Keratinocyte (primary cell): ENCODE measurements at regions not wholly inside any gene's neighbourhood (a gene's known extent, or its start where the extent isn't known, plus 50 kb on each side); places are given as distances from the start of the nearest gene placed in this dataset.

Source experiments
- DNase-seq: peaks from one replicate; pipeline ENCODE4 v3.0.0-alpha.2; 2011; ENCODE audit warnings: low read depth, missing footprints, low spot score
- FAIRE-seq: peaks from 2 replicates; lab custom pipeline; 2011; peaks lifted over from hg19 to GRCh38; lab: Jason Lieb, UNC
- H2AFZ ChIP-seq: 2 replicates; pipeline ENCODE4 v1.6.0; 2012; ENCODE audit warnings: low read length, control low read depth, inconsistent platforms; ENCODE audit not compliant: control insufficient read depth
- H3K27ac ChIP-seq: 2 replicates; pipeline ENCODE4 v1.5.1; 2011; ENCODE audit warnings: low read length; ENCODE audit not compliant: control insufficient read depth, insufficient read depth
- H3K27me3 ChIP-seq: 3 replicates; pipeline ENCODE4 v1.6.0; 2011; ENCODE audit warnings: low read length; ENCODE audit not compliant: control insufficient read depth, insufficient read depth; ENCODE audit errors: extremely low read depth
- H3K36me3 ChIP-seq, 2 experiments: 2 replicates in 1 of 2; 3 replicates in 1 of 2; pipeline ENCODE4 v1.5.1; 2011; ENCODE audit warnings: low read length in 2 of 2, mild to moderate bottlenecking in 1 of 2; ENCODE audit not compliant: control insufficient read depth in 2 of 2, insufficient read depth in 2 of 2; ENCODE audit errors: extremely low read depth in 1 of 2
- H3K4me1 ChIP-seq: 3 replicates; pipeline ENCODE4 v1.5.1; 2011; ENCODE audit warnings: low read length; ENCODE audit not compliant: control insufficient read depth, insufficient read depth; ENCODE audit errors: extremely low read depth
- H3K4me2 ChIP-seq: 3 replicates; pipeline ENCODE4 v1.6.0; 2011; ENCODE audit warnings: low read depth, low read length; ENCODE audit not compliant: control insufficient read depth, insufficient read depth; ENCODE audit errors: extremely low read depth
- H3K4me3 ChIP-seq, 3 experiments: fragments of 200-600 bp in 1 of 3; sonication (generic) in 1 of 3; 2 replicates in 2 of 3; 3 replicates in 1 of 3; pipeline ENCODE4 v1.5.1; 2011 to 2016; ENCODE audit warnings: low read length in 3 of 3, mild to moderate bottlenecking in 3 of 3, control low read depth in 2 of 3, inconsistent platforms in 1 of 3, low read depth in 1 of 3, mixed read lengths in 1 of 3, mixed run types in 1 of 3, moderate library complexity in 1 of 3; ENCODE audit not compliant: control insufficient read depth in 2 of 3, insufficient read depth in 2 of 3; ENCODE audit errors: extremely low read depth in 1 of 3
- H3K79me2 ChIP-seq: 2 replicates; pipeline ENCODE4 v1.6.0; 2012; ENCODE audit warnings: low read length; ENCODE audit not compliant: control insufficient read depth, insufficient read depth
- H3K9ac ChIP-seq: 3 replicates; pipeline ENCODE4 v1.6.0; 2011; ENCODE audit warnings: low read length; ENCODE audit not compliant: control insufficient read depth, insufficient read depth; ENCODE audit errors: extremely low read depth
- H3K9me1 ChIP-seq: 3 replicates; pipeline ENCODE4 v1.6.0; 2011; ENCODE audit warnings: low read length; ENCODE audit not compliant: control insufficient read depth, insufficient read depth; ENCODE audit errors: extremely low read depth
- H3K9me3 ChIP-seq: 2 replicates; pipeline ENCODE4 v1.5.1; 2012; ENCODE audit warnings: low read depth, low read length; ENCODE audit not compliant: control insufficient read depth
- H4K20me1 ChIP-seq: 3 replicates; pipeline ENCODE4 v1.6.0; 2011; ENCODE audit warnings: low read length; ENCODE audit not compliant: control insufficient read depth, insufficient read depth; ENCODE audit errors: extremely low read depth
- CTCF ChIP-seq, 3 experiments: IDR thresholded peaks in 1 of 3; conservative IDR thresholded peaks in 1 of 3; optimal IDR thresholded peaks in 1 of 3; 2 replicates in 2 of 3; 3 replicates in 1 of 3; pipeline versions ENCODE3 to v1.5.1; 2011; ENCODE audit warnings: low read length in 3 of 3, mild to moderate bottlenecking in 3 of 3, moderate library complexity in 2 of 3, control low read depth in 1 of 3, inconsistent platforms in 1 of 3; ENCODE audit not compliant: insufficient read depth in 2 of 3; ENCODE audit errors: extremely low read depth in 1 of 3
- EZH2 ChIP-seq: IDR thresholded peaks from one replicate; pipeline ENCODE4 v1.6.1; 2012; ENCODE audit warnings: inconsistent platforms, mild to moderate bottlenecking, low read length, moderate library complexity
- dilution Hi-C: fragments of 300-500 bp; cut with MboI; formaldehyde crosslinking; loops from one replicate; pipeline ENCODE4 v1.7.0; 2020; ENCODE audit warnings: low sequenced_read_pairs; ENCODE audit not compliant: extremely low pct_ligation_motif_present

GRCh38 chr18:57278933-57279332 is 73.4 kb upstream of the ST8SIA3 start:
- Histone ChIP-seq H3K79me2 (no peaks in the 10 kb centered on the region), H2AFZ (no peak overlapping the region), H3K4me3 (no peak overlapping the region), H3K27me3 (no peaks in the 10 kb centered on the region), H3K9me3 (no peaks in the 10 kb centered on the region), H3K4me1 (no peaks in the 10 kb centered on the region), H3K9ac (no peak overlapping the region), H3K27ac (no peak overlapping the region), H3K9me1 (no peaks in the 10 kb centered on the region), H4K20me1 (no peaks in the 10 kb centered on the region), H3K4me2 (no peak overlapping the region), H3K36me3 (no peaks in the 10 kb centered on the region)
- no peak for DNase-seq
- TF ChIP-seq EZH2, result no peak
- TF ChIP-seq CTCF (optimal IDR thresholded peaks at IDR 0.05 in 1 of 3, IDR thresholded peaks at IDR 0.05 in 1 of 3, conservative IDR thresholded peaks at IDR 0.05 in 1 of 3; ENCODE audit: extremely low read depth in 1 of 3, insufficient read depth in 2 of 3, low read length in 3 of 3), result no peak
- FAIRE-seq, result no peak
- dilution Hi-C loops, result no loop called here

- no peaks in the 10 kb centered on the region for H3K36me3 ChIP-seq
- no peaks in the 10 kb centered on the region for H3K9me3 ChIP-seq
- H3K79me2 ChIP-seq, result no peaks in the 10 kb centered on the region
- H3K9me1 ChIP-seq, result no peaks in the 10 kb centered on the region
- no peak overlapping the region for H3K4me2 ChIP-seq
- H4K20me1 ChIP-seq, result no peaks in the 10 kb centered on the region
- H3K27me3 ChIP-seq, result no peaks in the 10 kb centered on the region
- no peak overlapping the region for H3K9ac ChIP-seq
- FAIRE-seq (no peak), DNase-seq (no peak)
- TF ChIP-seq CTCF (optimal IDR thresholded peaks at IDR 0.05 in 1 of 3, IDR thresholded peaks at IDR 0.05 in 1 of 3, conservative IDR thresholded peaks at IDR 0.05 in 1 of 3; ENCODE audit: extremely low read depth in 1 of 3, insufficient read depth in 2 of 3, low read length in 3 of 3), result no peak
- TF ChIP-seq EZH2, result no peak
- dilution Hi-C loops, result no loop called here
- H3K27ac ChIP-seq, result no peak overlapping the region
- H2AFZ ChIP-seq, result no peak overlapping the region
- no peaks in the 10 kb centered on the region for H3K4me1 ChIP-seq
- H3K4me3 ChIP-seq, result no peak overlapping the region
Observed at GRCh38 chr18:57281519-57281918, 70.8 kb upstream of the ST8SIA3 start.
